ENCODE measurements at regions not wholly inside any gene's neighbourhood (a gene's known extent, or its start where the extent isn't known, plus 50 kb on each side); places are given as distances from the start of the nearest gene placed in this dataset.
"Not testable (repeated sequence)": the region's sequence is repeated elsewhere in the genome, so short reads cannot be mapped to it uniquely, and the experiment has no call there.

DNA sequence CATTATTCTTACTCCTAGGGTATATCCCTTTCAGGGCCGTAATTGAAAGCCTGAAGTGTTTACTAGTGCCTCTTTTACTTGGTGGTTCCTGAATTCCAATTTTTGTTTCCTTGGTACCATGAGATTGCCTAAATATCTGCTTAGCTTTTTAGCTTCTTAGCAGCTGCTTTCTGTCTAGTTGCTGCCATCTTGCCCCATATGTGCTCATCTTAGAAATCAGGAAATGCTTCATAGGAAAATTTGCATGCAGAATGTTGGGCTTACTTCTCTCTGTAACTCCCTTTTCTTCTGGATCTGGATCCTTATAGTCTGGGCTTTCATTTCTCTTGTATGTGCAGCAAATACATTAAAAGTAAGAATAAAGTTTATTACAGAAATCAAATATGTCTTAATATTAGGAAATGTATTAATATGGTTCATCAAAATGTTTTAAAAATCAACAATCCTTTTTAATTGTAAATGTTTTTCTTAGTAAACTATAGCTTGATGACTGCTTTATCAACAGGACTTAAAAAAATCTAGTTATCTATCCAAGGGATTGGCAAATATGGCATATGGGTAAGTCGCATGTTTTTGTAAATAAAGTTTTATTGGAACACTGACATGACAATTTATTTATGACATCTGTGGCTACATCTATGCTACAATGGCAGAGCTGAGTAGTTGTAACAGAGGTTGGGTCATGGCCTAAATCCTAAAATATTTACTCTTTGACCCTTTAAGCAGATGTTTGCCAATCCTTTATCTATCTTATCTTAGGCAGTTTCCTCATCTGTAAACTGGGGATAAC, 73.5 kb upstream of the CDK6 start:
- no peak for DNase-seq

DNA sequence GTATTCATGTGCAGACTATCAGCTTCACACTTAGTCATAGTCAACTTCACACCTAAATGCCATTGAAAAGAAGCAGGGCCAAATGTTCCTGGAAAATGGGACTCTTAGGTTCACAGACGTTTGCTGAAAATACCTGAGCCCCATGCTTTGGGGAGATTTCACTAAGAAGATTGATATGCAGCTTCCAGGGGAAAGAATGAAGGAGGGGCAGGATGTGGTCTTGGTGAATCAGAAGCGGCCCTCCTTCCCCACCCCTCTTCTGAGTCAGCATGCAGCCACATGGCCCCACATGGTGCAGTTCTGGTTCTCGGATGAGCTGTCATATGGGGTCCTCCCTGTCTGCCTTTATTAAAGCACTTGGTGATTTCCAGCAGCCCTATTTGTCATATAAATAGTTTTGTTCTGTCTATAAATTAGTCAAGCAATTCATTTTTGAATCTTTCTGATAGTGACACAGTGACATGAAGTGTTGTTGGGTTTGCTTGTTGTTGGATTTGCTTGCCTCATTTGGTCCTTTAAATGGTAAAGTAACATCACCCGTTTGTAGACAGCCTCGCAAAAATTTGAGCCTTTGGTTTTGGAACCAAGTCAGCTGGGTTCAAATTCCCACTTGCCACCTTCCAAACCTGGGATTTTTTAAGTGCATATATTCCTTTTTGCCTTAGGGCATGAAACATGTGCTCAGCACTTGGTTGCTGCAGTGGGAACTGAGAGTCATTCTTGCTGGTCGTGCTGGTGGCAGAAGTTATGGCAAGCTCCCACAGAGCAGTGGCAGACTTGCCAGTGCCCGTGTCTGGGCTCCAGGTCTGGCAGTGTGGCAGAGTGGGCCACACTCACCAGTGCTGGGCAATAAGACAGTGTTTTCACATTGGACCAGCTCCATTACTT, 68.1 kb upstream of the CDK6 start:
- DNase-seq = no peak

DNA sequence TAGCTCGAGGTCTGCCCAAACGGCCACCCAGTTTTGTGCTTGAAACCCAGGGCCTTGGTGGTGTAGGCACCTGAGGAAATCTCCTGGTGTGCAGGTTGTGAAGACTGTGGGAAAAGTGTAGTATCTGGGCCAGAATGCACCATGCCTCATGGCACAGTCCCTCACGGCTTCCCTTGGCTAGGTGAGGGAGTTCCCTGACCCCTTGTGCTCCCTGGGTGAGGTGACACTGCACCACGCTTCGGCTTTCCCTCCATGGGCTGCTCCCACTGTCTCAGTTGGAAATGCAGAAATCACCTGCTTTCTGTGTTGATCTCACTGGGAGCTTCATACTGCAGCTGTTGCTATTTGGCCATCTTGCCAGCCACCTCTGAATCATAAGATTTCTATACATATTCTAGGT, 62.4 kb upstream of the CDK6 start:
- DNase-seq = no peak

DNA sequence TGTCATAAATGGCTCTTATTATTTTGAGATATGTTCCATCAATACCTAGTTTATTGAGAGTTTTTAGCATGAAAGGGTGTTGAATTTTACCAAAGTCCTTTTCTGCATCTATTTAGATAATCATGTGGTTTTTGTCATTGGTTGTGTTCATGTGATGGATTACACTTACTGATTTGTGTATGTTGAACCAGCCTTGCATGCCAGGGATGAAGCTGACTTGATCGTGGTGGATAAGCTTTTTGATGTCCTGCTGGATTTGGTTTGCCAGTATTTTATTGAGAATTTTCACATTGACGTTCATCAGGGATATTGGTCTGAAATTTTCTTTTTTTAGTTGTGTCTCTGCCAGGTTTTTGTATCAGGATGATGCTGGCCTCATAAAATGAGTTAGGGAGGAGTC, 58.5 kb upstream of the CDK6 start:
- DNase-seq = not testable (repeated sequence)

DNA sequence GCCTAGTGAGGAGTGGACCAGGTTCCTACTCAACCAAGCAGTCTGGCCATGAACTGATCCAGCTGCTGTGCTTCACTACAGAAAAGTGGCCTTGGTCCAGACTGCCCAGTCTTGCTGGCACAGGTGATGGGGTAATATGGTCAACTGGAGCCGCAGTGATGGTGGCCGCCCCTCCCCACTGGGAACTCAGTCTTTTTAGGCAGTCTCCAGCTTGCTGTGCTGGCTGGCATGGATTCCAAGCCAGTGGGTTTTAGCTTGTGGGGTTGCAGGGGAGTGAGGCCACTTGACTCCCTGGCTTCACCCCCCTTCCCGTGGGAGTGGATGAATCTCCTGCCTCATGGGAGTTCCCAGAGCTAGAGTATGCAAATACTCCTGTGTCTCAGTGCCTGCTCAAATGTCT, 52.7 kb upstream of the CDK6 start:
- DNase-seq = no peak
